Loucy (cell line): ENCODE measurements at regions not wholly inside any gene's neighbourhood (a gene's known extent, or its start where the extent isn't known, plus 50 kb on each side); places are given as distances from the start of the nearest gene placed in this dataset.

Experiments used
- H2AFZ ChIP-seq: fragments of 200-600 bp; sonication (generic); 2 replicates; pipeline ENCODE4 v1.6.0; 2016; ENCODE audit warnings: antibody characterized with exemption, mild to moderate bottlenecking, low read length, moderate library complexity
- H3F3A ChIP-seq: fragments of 200-600 bp; 2 replicates; pipeline ENCODE4 v1.6.0; 2016; ENCODE audit warnings: antibody characterized with exemption, low read depth, mild to moderate bottlenecking
- H3K27me3 ChIP-seq: fragments of 200-600 bp; sonication (generic); 2 replicates; pipeline ENCODE4 v1.6.1; 2014; ENCODE audit warnings: low read length, mild to moderate bottlenecking; ENCODE audit not compliant: insufficient read depth, poor library complexity, severe bottlenecking
- H3K36me3 ChIP-seq: fragments of 200-600 bp; sonication (generic); 2 replicates; pipeline ENCODE4 v1.6.1; 2016; ENCODE audit warnings: low read length; ENCODE audit not compliant: insufficient read depth
- H3K4me1 ChIP-seq: fragments of 200-600 bp; sonication (generic); 2 replicates; pipeline ENCODE4 v1.5.1; 2014; ENCODE audit warnings: low read length, mild to moderate bottlenecking; ENCODE audit not compliant: insufficient read depth, poor library complexity, severe bottlenecking
- H3K4me2 ChIP-seq: fragments of 200-600 bp; sonication (generic); 2 replicates; pipeline ENCODE4 v1.6.0; 2014; ENCODE audit warnings: antibody characterized with exemption, low read length, low read depth, mild to moderate bottlenecking; ENCODE audit not compliant: poor library complexity, severe bottlenecking
- H3K4me3 ChIP-seq: fragments of 200-600 bp; sonication (generic); 2 replicates; pipeline ENCODE4 v1.5.1; 2014; ENCODE audit warnings: low read length, mild to moderate bottlenecking, mixed read lengths; ENCODE audit not compliant: poor library complexity, severe bottlenecking
- H3K79me2 ChIP-seq: fragments of 200-600 bp; sonication (generic); 2 replicates; pipeline ENCODE4 v1.6.1; 2014; ENCODE audit warnings: low read length; ENCODE audit not compliant: insufficient read depth
- H3K9ac ChIP-seq: fragments of 200-600 bp; sonication (generic); 2 replicates; pipeline ENCODE4 v1.6.0; 2014; ENCODE audit warnings: mild to moderate bottlenecking, low read depth, low read length, moderate library complexity; ENCODE audit not compliant: poor library complexity, severe bottlenecking
- H3K9me2 ChIP-seq: fragments of 200-600 bp; sonication (generic); replicated peaks from 2 replicates; pipeline ENCODE4 v1.6.1; 2016; ENCODE audit warnings: low read depth, low read length, mixed read lengths
- H3K9me3 ChIP-seq: fragments of 200-600 bp; sonication (generic); 2 replicates; pipeline ENCODE4 v1.6.1; 2014; ENCODE audit warnings: mild to moderate bottlenecking, antibody characterized with exemption, low read length, low read depth; ENCODE audit not compliant: insufficient read depth
- H4K20me1 ChIP-seq: fragments of 200-600 bp; sonication (generic); 2 replicates; pipeline ENCODE4 v1.6.0; 2014; ENCODE audit warnings: antibody characterized with exemption, low read length, mild to moderate bottlenecking; ENCODE audit not compliant: insufficient read depth, poor library complexity, severe bottlenecking
- CTCF ChIP-seq: fragments of 200-600 bp; sonication (generic); conservative IDR thresholded peaks from 2 replicates; pipeline ENCODE4 v1.5.1; 2014; ENCODE audit warnings: mild to moderate bottlenecking, antibody characterized with exemption, low read length
- EZH2phosphoT487 ChIP-seq: fragments of 200-600 bp; IDR thresholded peaks from 2 replicates; pipeline ENCODE4 v1.6.1; 2018; ENCODE audit warnings: antibody characterized with exemption, mild to moderate bottlenecking, moderate library complexity, borderline replicate concordance

GRCh38 chr17:73826872-73827228 is 182.6 kb upstream of the SDK2 start:
- no peaks in the 10 kb centered on the region for H3K9me3 ChIP-seq
- H3K36me3 ChIP-seq = no peaks in the 10 kb centered on the region
- H3K9ac ChIP-seq = no peak overlapping the region
- H3K4me1 ChIP-seq = no peaks in the 10 kb centered on the region
- no peaks in the 10 kb centered on the region for H4K20me1 ChIP-seq
- H3F3A ChIP-seq = no peaks in the 10 kb centered on the region
- H3K4me3 ChIP-seq = no peak overlapping the region
- no peaks in the 10 kb centered on the region for H3K9me2 ChIP-seq
- no peak for TF ChIP-seq EZH2phosphoT487
- no peak for TF ChIP-seq CTCF
- H3K79me2 ChIP-seq = no peaks in the 10 kb centered on the region
- H2AFZ ChIP-seq = no peak overlapping the region
- H3K4me2 ChIP-seq = no peak overlapping the region
- H3K27me3 ChIP-seq = no peaks in the 10 kb centered on the region

GRCh38 chr17:73827627-73828291 is 183.5 kb upstream of the SDK2 start:
- Histone ChIP-seq H3K27me3 (no peaks in the 10 kb centered on the region), H2AFZ (no peak overlapping the region)

GRCh38 chr17:73829676-73830280 is 185.5 kb upstream of the SDK2 start:
- no peak for TF ChIP-seq CTCF
- no peak for TF ChIP-seq EZH2phosphoT487
- Histone ChIP-seq H3K9me3 (no peaks in the 10 kb centered on the region), H3K9me2 (no peaks in the 10 kb centered on the region), H3K4me2 (no peak overlapping the region), H3K4me1 (no peaks in the 10 kb centered on the region), H3K9ac (no peak overlapping the region), H2AFZ (no peak overlapping the region), H3F3A (no peaks in the 10 kb centered on the region), H3K4me3 (no peak overlapping the region), H3K79me2 (no peaks in the 10 kb centered on the region), H3K36me3 (no peaks in the 10 kb centered on the region), H4K20me1 (no peaks in the 10 kb centered on the region), H3K27me3 (no peaks in the 10 kb centered on the region)

More at GRCh38 chr17:73827627-73828291, 183.5 kb upstream of the SDK2 start:
- no peak overlapping the region for H3K4me2 ChIP-seq
- no peaks in the 10 kb centered on the region for H3F3A ChIP-seq
- no peaks in the 10 kb centered on the region for H3K9me2 ChIP-seq
- H3K9ac ChIP-seq = no peak overlapping the region
- no peaks in the 10 kb centered on the region for H3K79me2 ChIP-seq
- no peak for TF ChIP-seq CTCF
- TF ChIP-seq EZH2phosphoT487 = no peak
- no peaks in the 10 kb centered on the region for H4K20me1 ChIP-seq
- H3K4me1 ChIP-seq = no peaks in the 10 kb centered on the region
- H3K4me3 ChIP-seq = no peak overlapping the region
- H3K36me3 ChIP-seq = no peaks in the 10 kb centered on the region
- H3K9me3 ChIP-seq = no peaks in the 10 kb centered on the region
